C4-2B (cell line): ENCODE measurements at regions not wholly inside any gene's neighbourhood (a gene's known extent, or its start where the extent isn't known, plus 50 kb on each side); places are given as distances from the start of the nearest gene placed in this dataset.

ENCODE experiments used
- ZFX ChIP-seq: fragments of 450-650 bp; IDR thresholded peaks from 2 replicates; pipeline ENCODE4 v1.6.1; 2017
- TF ChIP-seq, protein P1 (sequence below): fragments of 450-650 bp; conservative IDR thresholded peaks from 2 replicates; pipeline ENCODE4 v1.5.1; 2017; ENCODE audit warnings: mild to moderate bottlenecking

DNA sequence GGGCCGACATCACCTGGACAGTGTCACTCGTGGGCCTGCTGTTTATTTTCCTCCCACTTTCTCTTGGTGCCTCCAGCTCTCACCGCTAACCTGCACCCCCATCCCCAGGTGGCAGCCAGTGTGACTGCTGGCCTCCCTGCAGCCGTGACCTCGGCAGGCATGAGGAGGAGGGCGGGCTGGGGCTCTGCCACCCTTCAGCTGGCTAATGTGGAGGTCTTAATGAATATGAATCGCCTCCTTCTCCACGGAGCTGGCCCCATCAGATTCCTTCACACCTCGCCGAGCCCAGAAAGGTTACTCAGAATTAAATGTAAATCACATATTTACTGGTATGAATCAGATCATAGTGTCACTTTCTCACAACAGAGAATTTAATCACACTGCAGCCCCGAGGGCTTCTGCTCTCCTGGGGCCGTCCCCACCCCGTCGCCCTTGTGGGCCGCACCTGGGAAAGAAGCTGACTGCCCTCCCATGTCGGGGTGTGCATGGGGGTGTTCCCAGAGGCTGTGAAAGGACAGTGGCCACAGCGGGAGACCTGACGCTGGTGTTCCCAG, 171.1 kb upstream of the TLE3 start:
- TF ChIP-seq, protein P1, sequence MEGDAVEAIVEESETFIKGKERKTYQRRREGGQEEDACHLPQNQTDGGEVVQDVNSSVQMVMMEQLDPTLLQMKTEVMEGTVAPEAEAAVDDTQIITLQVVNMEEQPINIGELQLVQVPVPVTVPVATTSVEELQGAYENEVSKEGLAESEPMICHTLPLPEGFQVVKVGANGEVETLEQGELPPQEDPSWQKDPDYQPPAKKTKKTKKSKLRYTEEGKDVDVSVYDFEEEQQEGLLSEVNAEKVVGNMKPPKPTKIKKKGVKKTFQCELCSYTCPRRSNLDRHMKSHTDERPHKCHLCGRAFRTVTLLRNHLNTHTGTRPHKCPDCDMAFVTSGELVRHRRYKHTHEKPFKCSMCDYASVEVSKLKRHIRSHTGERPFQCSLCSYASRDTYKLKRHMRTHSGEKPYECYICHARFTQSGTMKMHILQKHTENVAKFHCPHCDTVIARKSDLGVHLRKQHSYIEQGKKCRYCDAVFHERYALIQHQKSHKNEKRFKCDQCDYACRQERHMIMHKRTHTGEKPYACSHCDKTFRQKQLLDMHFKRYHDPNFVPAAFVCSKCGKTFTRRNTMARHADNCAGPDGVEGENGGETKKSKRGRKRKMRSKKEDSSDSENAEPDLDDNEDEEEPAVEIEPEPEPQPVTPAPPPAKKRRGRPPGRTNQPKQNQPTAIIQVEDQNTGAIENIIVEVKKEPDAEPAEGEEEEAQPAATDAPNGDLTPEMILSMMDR, result no peak
- TF ChIP-seq ZFX, result no peak
